Activated effector memory CD4-positive, alpha-beta T cell treated with anti-CD3 and anti-CD28 coated beads, Interleukin-2, amount 50 U/mL, for 16 hours (primary cell): ENCODE measurements at regions not wholly inside any gene's neighbourhood (a gene's known extent, or its start where the extent isn't known, plus 50 kb on each side); places are given as distances from the start of the nearest gene placed in this dataset.

Experiments used
- DNase-seq: peaks from one replicate; pipeline ENCODE4 v3.0.0-alpha.2; 2020

GRCh38 chr11:19352771-19353160, 112.0 kb upstream of the E2F8 start:
- no peak for DNase-seq

GRCh38 chr11:19352072-19352770, 111.5 kb upstream of the E2F8 start:
- DNase-seq: no peak

- no peak for DNase-seq
Observed at GRCh38 chr11:19351426-19351825, 110.7 kb upstream of the E2F8 start.

- no peak for DNase-seq
Observed at GRCh38 chr11:19350160-19350559, 109.4 kb upstream of the E2F8 start.

- DNase-seq: no peak
Observed at GRCh38 chr11:19349340-19350025, 108.7 kb upstream of the E2F8 start.

GRCh38 chr11:19347911-19348310, 107.2 kb upstream of the E2F8 start:
- no peak for DNase-seq

GRCh38 chr11:19345848-19346681, 105.3 kb upstream of the E2F8 start:
- DNase-seq: no peak

- no peak for DNase-seq
Observed at GRCh38 chr11:19345519-19345847, 104.7 kb upstream of the E2F8 start.

- no peak for DNase-seq
Observed at GRCh38 chr11:19344661-19345518, 104.1 kb upstream of the E2F8 start.

- no peak for DNase-seq
Observed at GRCh38 chr11:19342036-19342435, 101.3 kb upstream of the E2F8 start.

- no peak for DNase-seq
Observed at GRCh38 chr11:19338375-19338774, 97.6 kb upstream of the E2F8 start.

GRCh38 chr11:19337779-19338178, 97.0 kb upstream of the E2F8 start:
- no peak for DNase-seq

- DNase-seq: no peak
Observed at GRCh38 chr11:19336331-19336730, 95.6 kb upstream of the E2F8 start.

GRCh38 chr11:19332476-19332875, 91.7 kb upstream of the E2F8 start:
- DNase-seq: no peak

- no peak for DNase-seq
Observed at GRCh38 chr11:19330416-19330815, 89.7 kb upstream of the E2F8 start.

GRCh38 chr11:19329970-19330369, 89.2 kb upstream of the E2F8 start:
- DNase-seq: no peak

GRCh38 chr11:19328586-19329311, 88.0 kb upstream of the E2F8 start:
- no peak for DNase-seq

- no peak for DNase-seq
Observed at GRCh38 chr11:19327280-19327679, 86.5 kb upstream of the E2F8 start.

GRCh38 chr11:19326499-19326898, 85.8 kb upstream of the E2F8 start:
- no peak for DNase-seq

- no peak for DNase-seq
Observed at GRCh38 chr11:19323502-19323901, 82.8 kb upstream of the E2F8 start.

- DNase-seq: no peak
Observed at GRCh38 chr11:19321351-19321750, 80.6 kb upstream of the E2F8 start.

- DNase-seq: no peak
Observed at GRCh38 chr11:19320827-19321226, 80.1 kb upstream of the E2F8 start.
